Thyroid gland (tissue), 4 donors: ENCODE measurements at regions not wholly inside any gene's neighbourhood (a gene's known extent, or its start where the extent isn't known, plus 50 kb on each side); places are given as distances from the start of the nearest gene placed in this dataset.

Experiments used
- POLR2A ChIP-seq, 2 donors: fragments of 450-650 bp; IDR thresholded peaks; one replicate each; pipeline ENCODE4 v1.6.1; 2017; ENCODE audit warnings: antibody characterized with exemption in 2 of 2, mild to moderate bottlenecking in 2 of 2, moderate library complexity in 1 of 2
- TF ChIP-seq, protein P1 (sequence below), 6 experiments: fragments of 200-600 bp in 3 of 6; fragments of 450-650 bp in 3 of 6; sonication (generic) in 3 of 6; IDR thresholded peaks; one replicate each; pipeline ENCODE4 v1.5.1; 2016 to 2019; ENCODE audit warnings: antibody characterized with exemption in 6 of 6, mild to moderate bottlenecking in 2 of 6, inconsistent platforms in 1 of 6, moderate library complexity in 1 of 6

GRCh38 chr15:98382139-98382538 is 266.2 kb upstream of the IGF1R start:
- TF ChIP-seq, protein P1, sequence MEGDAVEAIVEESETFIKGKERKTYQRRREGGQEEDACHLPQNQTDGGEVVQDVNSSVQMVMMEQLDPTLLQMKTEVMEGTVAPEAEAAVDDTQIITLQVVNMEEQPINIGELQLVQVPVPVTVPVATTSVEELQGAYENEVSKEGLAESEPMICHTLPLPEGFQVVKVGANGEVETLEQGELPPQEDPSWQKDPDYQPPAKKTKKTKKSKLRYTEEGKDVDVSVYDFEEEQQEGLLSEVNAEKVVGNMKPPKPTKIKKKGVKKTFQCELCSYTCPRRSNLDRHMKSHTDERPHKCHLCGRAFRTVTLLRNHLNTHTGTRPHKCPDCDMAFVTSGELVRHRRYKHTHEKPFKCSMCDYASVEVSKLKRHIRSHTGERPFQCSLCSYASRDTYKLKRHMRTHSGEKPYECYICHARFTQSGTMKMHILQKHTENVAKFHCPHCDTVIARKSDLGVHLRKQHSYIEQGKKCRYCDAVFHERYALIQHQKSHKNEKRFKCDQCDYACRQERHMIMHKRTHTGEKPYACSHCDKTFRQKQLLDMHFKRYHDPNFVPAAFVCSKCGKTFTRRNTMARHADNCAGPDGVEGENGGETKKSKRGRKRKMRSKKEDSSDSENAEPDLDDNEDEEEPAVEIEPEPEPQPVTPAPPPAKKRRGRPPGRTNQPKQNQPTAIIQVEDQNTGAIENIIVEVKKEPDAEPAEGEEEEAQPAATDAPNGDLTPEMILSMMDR (IDR thresholded peaks at IDR 0.05): no peak
- TF ChIP-seq POLR2A (IDR thresholded peaks at IDR 0.05): no peak
